Erythroblast (primary cell): ENCODE measurements at regions not wholly inside any gene's neighbourhood (a gene's known extent, or its start where the extent isn't known, plus 50 kb on each side); places are given as distances from the start of the nearest gene placed in this dataset.

Experiments used
- GATA1 ChIP-seq: IDR thresholded peaks from 2 replicates; pipeline ENCODE4 v1.6.1; 2011; ENCODE audit warnings: low read depth, mild to moderate bottlenecking, control low read depth, low read length, moderate library complexity
- POLR2A ChIP-seq: IDR thresholded peaks from 2 replicates; pipeline ENCODE4 v1.6.1; 2011; ENCODE audit warnings: mild to moderate bottlenecking, low read length

- TF ChIP-seq POLR2A (no peak), GATA1 (no peak)
Measured at GRCh38 chr2:133641942-133642725, 73.9 kb upstream of the NCKAP5 start.
